GM12864 (cell line): ENCODE measurements at regions not wholly inside any gene's neighbourhood (a gene's known extent, or its start where the extent isn't known, plus 50 kb on each side); places are given as distances from the start of the nearest gene placed in this dataset.

Source experiments
- DNase-seq: peaks from one replicate; pipeline ENCODE4 v3.0.0-alpha.2; 2011; ENCODE audit warnings: low read depth
- H3K4me3 ChIP-seq: 2 replicates; pipeline ENCODE4 v1.5.1; 2011; ENCODE audit warnings: mild to moderate bottlenecking, low read depth, low read length, control low read depth
- TF ChIP-seq, protein P1 (sequence below): IDR thresholded peaks from 2 replicates; pipeline ENCODE4 v1.5.1; 2011; ENCODE audit warnings: low read depth, mild to moderate bottlenecking, moderate library complexity, low read length, control low read depth, inconsistent platforms; ENCODE audit errors: missing control alignments

DNA sequence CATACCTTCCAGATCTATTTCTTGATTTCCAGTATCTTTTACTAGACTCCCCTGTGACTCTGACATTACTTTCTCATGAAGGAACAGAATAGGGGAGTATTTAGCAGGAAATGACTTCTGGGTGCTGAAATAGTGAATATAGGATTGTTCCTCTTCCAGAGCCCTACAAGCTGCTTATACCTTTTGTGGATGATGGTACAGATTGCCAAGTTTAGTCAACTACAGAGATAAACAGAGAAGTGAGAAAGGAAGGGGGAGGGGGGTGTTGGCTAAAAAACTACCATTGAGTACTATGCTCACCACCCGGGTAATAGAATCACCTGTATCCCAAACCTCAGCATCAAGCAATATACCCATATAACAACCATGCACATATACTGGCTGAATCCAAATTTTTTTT is 298.3 kb upstream of the GPR149 start:
- no peak overlapping the region for H3K4me3 ChIP-seq
- no peak for DNase-seq
- TF ChIP-seq, protein P1, sequence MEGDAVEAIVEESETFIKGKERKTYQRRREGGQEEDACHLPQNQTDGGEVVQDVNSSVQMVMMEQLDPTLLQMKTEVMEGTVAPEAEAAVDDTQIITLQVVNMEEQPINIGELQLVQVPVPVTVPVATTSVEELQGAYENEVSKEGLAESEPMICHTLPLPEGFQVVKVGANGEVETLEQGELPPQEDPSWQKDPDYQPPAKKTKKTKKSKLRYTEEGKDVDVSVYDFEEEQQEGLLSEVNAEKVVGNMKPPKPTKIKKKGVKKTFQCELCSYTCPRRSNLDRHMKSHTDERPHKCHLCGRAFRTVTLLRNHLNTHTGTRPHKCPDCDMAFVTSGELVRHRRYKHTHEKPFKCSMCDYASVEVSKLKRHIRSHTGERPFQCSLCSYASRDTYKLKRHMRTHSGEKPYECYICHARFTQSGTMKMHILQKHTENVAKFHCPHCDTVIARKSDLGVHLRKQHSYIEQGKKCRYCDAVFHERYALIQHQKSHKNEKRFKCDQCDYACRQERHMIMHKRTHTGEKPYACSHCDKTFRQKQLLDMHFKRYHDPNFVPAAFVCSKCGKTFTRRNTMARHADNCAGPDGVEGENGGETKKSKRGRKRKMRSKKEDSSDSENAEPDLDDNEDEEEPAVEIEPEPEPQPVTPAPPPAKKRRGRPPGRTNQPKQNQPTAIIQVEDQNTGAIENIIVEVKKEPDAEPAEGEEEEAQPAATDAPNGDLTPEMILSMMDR = no peak

DNA sequence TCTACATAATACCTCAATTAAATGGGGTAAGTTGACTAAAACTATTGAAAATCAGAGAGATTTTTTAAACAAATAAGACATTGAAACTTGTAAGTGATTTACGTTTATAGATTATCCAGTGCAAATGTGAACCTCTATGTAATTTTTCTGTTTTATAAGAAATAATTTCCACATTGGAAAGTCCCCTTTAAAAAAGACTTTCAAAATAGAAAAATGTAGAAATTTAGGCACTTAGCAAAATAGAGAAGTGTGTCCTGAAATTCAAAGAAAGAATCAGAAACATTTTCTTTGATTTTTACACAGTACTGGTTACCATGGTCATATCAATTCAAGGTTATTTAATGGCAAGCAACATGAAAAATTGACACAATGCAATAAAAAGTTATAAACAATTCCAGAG is 290.9 kb upstream of the GPR149 start:
- TF ChIP-seq, protein P1 = no peak
- no peak for DNase-seq
- no peak overlapping the region for H3K4me3 ChIP-seq

DNA sequence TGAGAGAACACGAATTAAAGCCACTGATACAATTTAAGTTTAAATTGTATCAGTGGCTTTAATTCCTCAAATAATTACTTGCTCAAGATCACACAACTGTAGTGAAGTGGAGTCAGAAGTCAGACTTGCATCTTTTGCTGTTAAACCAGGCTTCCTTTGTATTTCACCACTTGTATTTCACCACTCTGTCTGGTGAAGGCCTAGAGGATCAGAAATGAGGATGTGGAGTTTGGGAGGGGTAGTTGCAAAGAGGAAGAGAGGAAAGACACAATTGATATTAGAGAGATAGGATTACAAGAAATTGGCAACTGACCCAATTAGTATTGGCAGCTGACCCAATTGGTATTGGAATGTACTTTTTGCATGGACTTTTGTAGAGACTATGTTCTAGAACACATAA is 288.1 kb upstream of the GPR149 start:
- H3K4me3 ChIP-seq = no peak overlapping the region
- DNase-seq = no peak
- TF ChIP-seq, protein P1 = no peak

DNA sequence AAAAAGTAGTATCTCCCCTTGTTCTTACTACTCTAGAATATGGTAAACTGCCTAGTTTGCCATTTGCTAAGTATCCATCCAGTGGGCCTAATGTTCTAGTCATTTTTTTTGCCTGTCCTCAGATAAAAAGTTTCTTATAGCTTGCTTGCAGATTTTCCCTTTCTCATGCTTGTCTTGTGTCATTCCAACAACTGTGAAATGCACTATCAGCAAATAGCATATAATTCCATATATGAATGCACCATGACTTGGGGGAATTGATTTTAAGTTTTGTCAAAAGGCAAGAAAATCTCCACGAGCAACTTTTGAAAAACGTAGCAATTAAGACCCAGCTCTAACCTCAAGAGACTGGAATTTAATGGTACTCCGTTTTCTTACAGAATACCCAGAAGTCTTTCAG is 286.2 kb upstream of the GPR149 start:
- no peak overlapping the region for H3K4me3 ChIP-seq
- TF ChIP-seq, protein P1 = no peak
- DNase-seq = no peak

DNA sequence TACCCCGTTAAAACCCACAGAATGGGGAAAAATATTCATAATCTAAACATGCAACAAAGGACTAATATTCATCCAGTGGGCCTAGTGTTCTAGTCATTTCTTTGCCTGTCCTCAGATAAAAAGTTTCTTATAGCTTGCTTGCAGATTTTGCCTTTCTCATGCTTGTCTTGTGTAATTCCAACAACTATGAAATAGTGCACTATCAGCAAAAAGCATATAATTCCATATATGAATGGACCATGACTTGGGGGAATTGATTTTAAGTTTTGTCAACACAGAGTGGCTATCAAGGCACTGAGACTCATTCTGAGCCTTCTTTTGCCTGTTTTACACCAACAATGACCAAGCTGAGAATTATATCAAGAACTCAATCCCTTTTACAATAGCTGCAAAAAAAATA is 278.6 kb upstream of the GPR149 start:
- H3K4me3 ChIP-seq = no peak overlapping the region
- DNase-seq = no peak
- TF ChIP-seq, protein P1 = no peak

DNA sequence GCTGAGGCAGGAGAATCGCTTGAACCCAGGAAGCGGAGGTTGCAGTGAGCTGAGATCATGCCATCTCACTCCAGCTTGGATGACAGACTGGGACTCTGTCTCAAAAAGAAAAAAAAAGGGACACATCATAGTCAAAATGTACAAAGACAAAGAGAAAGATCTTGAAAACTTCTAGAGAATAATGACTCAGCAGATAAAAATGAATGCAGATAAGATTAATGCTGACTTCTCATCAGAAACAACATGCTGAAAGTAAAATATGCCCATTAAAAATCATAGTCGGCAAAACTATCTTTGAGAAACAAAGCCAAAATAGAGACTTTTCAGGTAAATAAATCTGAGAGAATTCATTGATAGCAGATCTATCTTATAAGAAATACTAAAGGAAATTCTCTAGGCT is 271.1 kb upstream of the GPR149 start:
- DNase-seq = no peak
- H3K4me3 ChIP-seq = no peak overlapping the region
- TF ChIP-seq, protein P1 = no peak

DNA sequence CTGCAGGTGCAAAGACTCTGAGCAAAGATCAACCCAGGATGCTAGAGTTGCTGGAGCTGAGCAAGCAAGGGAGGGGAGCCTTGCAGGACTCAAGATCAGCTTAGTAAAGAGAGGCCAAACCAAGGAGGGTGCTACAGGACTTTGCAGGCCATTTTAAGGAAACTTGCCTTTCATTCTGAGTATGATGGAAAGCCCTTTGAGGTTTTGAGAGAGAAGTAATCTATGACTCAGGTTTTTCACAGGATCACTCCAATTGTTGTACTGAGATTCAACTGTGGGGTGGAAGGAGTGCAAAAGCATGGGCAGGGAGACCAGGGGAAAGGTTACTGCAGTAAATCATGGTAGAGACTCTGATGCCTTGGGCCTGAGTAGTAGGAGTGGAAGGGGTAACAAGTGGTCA is 260.4 kb upstream of the GPR149 start:
- no peak overlapping the region for H3K4me3 ChIP-seq
- no peak for DNase-seq
- TF ChIP-seq, protein P1 = no peak
